Ovary (tissue), 7 donors: ENCODE measurements at regions not wholly inside any gene's neighbourhood (a gene's known extent, or its start where the extent isn't known, plus 50 kb on each side); places are given as distances from the start of the nearest gene placed in this dataset.

ENCODE experiments used
- DNase-seq, 5 donors: peaks; one replicate each; pipeline ENCODE4 v3.0.0-alpha.2; 2019 to 2020
- H3K27ac ChIP-seq, 2 donors: fragments of 200-600 bp; one replicate each; pipeline versions ENCODE4 v1.5.1 to v1.8.0; 2019 to 2022
- H3K27me3 ChIP-seq: fragments of 200-600 bp; one replicate; pipeline ENCODE4 v1.8.0; 2022
- H3K36me3 ChIP-seq: fragments of 200-600 bp; sonication (generic); one replicate; pipeline ENCODE4 v1.5.1; 2019
- H3K4me1 ChIP-seq: one replicate; pipeline ENCODE4 v1.8.1; 2013; ENCODE audit warnings: mild to moderate bottlenecking, moderate library complexity; ENCODE audit not compliant: insufficient read depth
- H3K4me3 ChIP-seq: fragments of 200-600 bp; sonication (generic); one replicate; pipeline ENCODE4 v1.5.1; 2017
- H3K9me3 ChIP-seq, 2 donors: fragments of 200-600 bp in 1 of 2; sonication (generic) in 1 of 2; one replicate each; pipeline versions ENCODE4 v1.5.1 to v1.8.1; 2013 to 2019; ENCODE audit warnings: mild to moderate bottlenecking in 1 of 2, moderate library complexity in 1 of 2
- CTCF ChIP-seq, 3 donors: fragments of 450-650 bp in 2 of 3; fragments of 200-600 bp in 1 of 3; IDR thresholded peaks; one replicate each; pipeline versions ENCODE4 v1.5.1 to v1.8.0; 2016 to 2022; ENCODE audit warnings: antibody characterized with exemption in 3 of 3, mild to moderate bottlenecking in 1 of 3
- EP300 ChIP-seq: sonication (generic); formaldehyde crosslinking; IDR thresholded peaks from one replicate; pipeline ENCODE4 v1.6.1; 2017; ENCODE audit warnings: antibody characterized with exemption
- POLR2A ChIP-seq: fragments of 450-650 bp; IDR thresholded peaks from one replicate; pipeline ENCODE4 v1.6.1; 2017; ENCODE audit warnings: antibody characterized with exemption, mild to moderate bottlenecking, moderate library complexity
- WGBS, 3 donors: extraction: QIAGEN DNeasy Blood & Tissue Kit in 1 of 3; methylation state at CpG; one replicate each; pipeline versions ENCODE4 v1.1.5 to v1.1.7; 2013 to 2017; 5-methylcytosine and 5-hydroxymethylcytosine counted together
- intact Hi-C, 4 donors: fragments of 100-400 bp; cut with DNase I; formaldehyde crosslinking; loops; one replicate each; pipeline versions ENCODE4 v1.11.0 to v1.15.1; 2022 to 2023
- donor health status: DM: no; HTN: no; CAD: no; lungs with moderate emphysema.
- donor health status: DM: no; HTN: no; CAD: no.
- donor health status: Bipolar disorder and iron deficiency.
- donor health status: DM: no; HTN: no; CAD: no.
- donor health status: DM: yes; HTN: yes; CAD: no.

GRCh38 chr4:177064729-177065394 lies 244.8 kb upstream of the NEIL3 start:
- intact Hi-C loops = no loop called here
- H3K4me1 ChIP-seq = no peaks in the 10 kb centered on the region
- TF ChIP-seq CTCF (IDR thresholded peaks at IDR 0.05) = no peak
- TF ChIP-seq EP300 = no peak
- no peak for TF ChIP-seq POLR2A
- no peaks in the 10 kb centered on the region for H3K9me3 ChIP-seq
- no peak overlapping the region for H3K27ac ChIP-seq
- DNase-seq = no peak
- 90 to 92% (median 91%) methylated on average over 5 of the region's 5 CpGs for WGBS, 3 donors
- no peaks in the 10 kb centered on the region for H3K36me3 ChIP-seq
- no peak overlapping the region for H3K4me3 ChIP-seq
- H3K27me3 ChIP-seq = no peaks in the 10 kb centered on the region

GRCh38 chr4:177066746-177067145 lies 242.9 kb upstream of the NEIL3 start:
- intact Hi-C loops = loop anchor here in 1 of 4 donors (1.0 kb wide), 1 partner anchor 9 kb away; no protein-coding TSS in a partner anchor
- WGBS, 3 donors = 22 to 63% (median 28%) methylated on average over 1 of the region's 1 CpG
- no peaks in the 10 kb centered on the region for H3K4me1 ChIP-seq
- H3K27ac ChIP-seq = no peak overlapping the region
- H3K4me3 ChIP-seq = no peak overlapping the region
- DNase-seq = no peak
- H3K27me3 ChIP-seq = no peaks in the 10 kb centered on the region
- no peaks in the 10 kb centered on the region for H3K9me3 ChIP-seq
- H3K36me3 ChIP-seq = no peaks in the 10 kb centered on the region
- TF ChIP-seq POLR2A (no peak), EP300 (no peak), CTCF (IDR thresholded peaks at IDR 0.05) (no peak)

- H3K4me3 ChIP-seq = no peak overlapping the region
- TF ChIP-seq EP300 = no peak
- TF ChIP-seq CTCF (IDR thresholded peaks at IDR 0.05) = no peak
- no peak for TF ChIP-seq POLR2A
- DNase-seq = no peak
- no peak overlapping the region for H3K27ac ChIP-seq
- H3K4me1 ChIP-seq = no peaks in the 10 kb centered on the region
- H3K36me3 ChIP-seq = no peaks in the 10 kb centered on the region
- 78 to 86% (median 85%) methylated on average over 2 of the region's 2 CpGs for WGBS, 3 donors
- intact Hi-C loops = no loop called here
- H3K27me3 ChIP-seq = no peaks in the 10 kb centered on the region
- H3K9me3 ChIP-seq = no peaks in the 10 kb centered on the region
Measured at GRCh38 chr4:177070533-177071058, 239.1 kb upstream of the NEIL3 start.

GRCh38 chr4:177077095-177077971 lies 232.3 kb upstream of the NEIL3 start:
- DNase-seq = no peak
- H3K9me3 ChIP-seq = no peaks in the 10 kb centered on the region
- intact Hi-C loops = no loop called here
- H3K27ac ChIP-seq = no peak overlapping the region
- TF ChIP-seq CTCF (IDR thresholded peaks at IDR 0.05) = no peak
- H3K27me3 ChIP-seq = no peaks in the 10 kb centered on the region
- no peak overlapping the region for H3K4me3 ChIP-seq
- no peaks in the 10 kb centered on the region for H3K36me3 ChIP-seq
- no peaks in the 10 kb centered on the region for H3K4me1 ChIP-seq
- WGBS, 3 donors = 64 to 82% (median 75%) methylated on average over 4 of the region's 4 CpGs
